CD8-positive, alpha-beta memory T cell (primary cell): ENCODE measurements at regions not wholly inside any gene's neighbourhood (a gene's known extent, or its start where the extent isn't known, plus 50 kb on each side); places are given as distances from the start of the nearest gene placed in this dataset.
"Not testable (repeated sequence)": the region's sequence is repeated elsewhere in the genome, so short reads cannot be mapped to it uniquely, and the experiment has no call there.

ENCODE experiments used
- CTCF ChIA-PET: fragments of 350-600 bp; sonication (Branson Sonifier 250); formaldehyde crosslinking; loops from one replicate; lab custom pipeline; 2021; ENCODE audit warnings: antibody characterized with exemption; lab: Charles Lee
- POLR2A ChIA-PET: fragments of 350-600 bp; sonication (Branson Sonifier 250); formaldehyde crosslinking; loops from one replicate; lab custom pipeline; 2021; ENCODE audit warnings: antibody characterized with exemption; lab: Charles Lee
- DNase-seq, 5 donors: peaks; one replicate each; pipeline versions ENCODE4 v3.0.0 to v3.0.0-alpha.2; 2020 to 2022; ENCODE audit warnings: mixed read lengths in 1 of 5
- H3K27ac ChIP-seq: one replicate; pipeline ENCODE4 v1.7.0; 2013; ENCODE audit warnings: low read depth, mild to moderate bottlenecking, low read length, moderate library complexity
- H3K27me3 ChIP-seq: 2 replicates; pipeline ENCODE4 v1.7.0; 2013; ENCODE audit warnings: low read length, mild to moderate bottlenecking; ENCODE audit not compliant: insufficient read depth, poor library complexity, severe bottlenecking
- H3K36me3 ChIP-seq: 2 replicates; pipeline ENCODE4 v1.7.0; 2013; ENCODE audit warnings: mild to moderate bottlenecking, low read length, moderate library complexity; ENCODE audit not compliant: insufficient read depth
- H3K4me1 ChIP-seq: 2 replicates; pipeline ENCODE4 v1.7.0; 2013; ENCODE audit warnings: mild to moderate bottlenecking, low read length, moderate library complexity; ENCODE audit not compliant: insufficient read depth
- H3K4me3 ChIP-seq: 2 replicates; pipeline ENCODE4 v1.7.0; 2013; ENCODE audit warnings: mild to moderate bottlenecking, low read length
- H3K9me3 ChIP-seq: 2 replicates; pipeline ENCODE4 v1.7.0; 2013; ENCODE audit warnings: mild to moderate bottlenecking, low read length
- H3K27ac Mint-ChIP-seq, 8 donors: one replicate each; pipeline ENCODE4 v1.8.0; 2020 to 2021; ENCODE audit warnings: mixed read lengths in 8 of 8, mild to moderate bottlenecking in 6 of 8, inconsistent platforms in 3 of 8, moderate library complexity in 3 of 8
- H3K27me3 Mint-ChIP-seq, 2 donors: one replicate each; pipeline ENCODE4 v1.8.0; 2020 to 2021; ENCODE audit warnings: mixed read lengths in 2 of 2, mild to moderate bottlenecking in 1 of 2, moderate library complexity in 1 of 2
- H3K36me3 Mint-ChIP-seq, 3 donors: one replicate each; pipeline ENCODE4 v1.8.0; 2020 to 2021; ENCODE audit warnings: mixed read lengths in 3 of 3, inconsistent platforms in 1 of 3, mild to moderate bottlenecking in 1 of 3
- H3K4me1 Mint-ChIP-seq, 3 donors: one replicate each; pipeline ENCODE4 v1.8.0; 2020 to 2021; ENCODE audit warnings: mixed read lengths in 3 of 3, inconsistent platforms in 1 of 3, mild to moderate bottlenecking in 1 of 3
- H3K4me3 Mint-ChIP-seq, 7 donors: one replicate each; pipeline ENCODE4 v1.8.0; 2020 to 2021; ENCODE audit warnings: mixed read lengths in 7 of 7, mild to moderate bottlenecking in 6 of 7, moderate library complexity in 4 of 7, inconsistent platforms in 2 of 7
- H3K9me3 Mint-ChIP-seq, 5 donors: one replicate each; pipeline ENCODE4 v1.8.0; 2020 to 2022; ENCODE audit warnings: mixed read lengths in 5 of 5, mild to moderate bottlenecking in 3 of 5, moderate library complexity in 2 of 5, inconsistent platforms in 1 of 5

GRCh38 chrY:21005531-21005930 is 249.6 kb downstream of the RPS4Y2 start:
- no peaks in the 10 kb centered on the region for H3K36me3 ChIP-seq
- no peaks in the 10 kb centered on the region for H3K9me3 ChIP-seq
- H3K27me3 Mint-ChIP-seq, result no peaks in the 10 kb centered on the region
- ChIA-PET POLR2A (no interaction called here), CTCF (no interaction called here)
- H3K27ac Mint-ChIP-seq, result no peak overlapping the region
- no peaks in the 10 kb centered on the region for H3K36me3 Mint-ChIP-seq
- DNase-seq, result no peak
- H3K27ac ChIP-seq, result no peak overlapping the region
- H3K27me3 ChIP-seq, result no peaks in the 10 kb centered on the region
- H3K4me1 ChIP-seq, result no peaks in the 10 kb centered on the region
- H3K9me3 Mint-ChIP-seq, result no peaks in the 10 kb centered on the region
- no peak overlapping the region for H3K4me3 Mint-ChIP-seq
- no peaks in the 10 kb centered on the region for H3K4me1 Mint-ChIP-seq
- no peak overlapping the region for H3K4me3 ChIP-seq

GRCh38 chrY:21021811-21022210 is 265.9 kb downstream of the RPS4Y2 start:
- H3K27me3 ChIP-seq, result no peaks in the 10 kb centered on the region
- ChIA-PET CTCF (interaction anchor here (1.7 kb wide), 1 partner anchor 30 kb away, joined by 4 read pairs; no protein-coding TSS in a partner anchor), POLR2A (no interaction called here)
- DNase-seq, result no peak
- peaks cover 0 to 41% (median 0%) of the 10 kb centered on the region in 3 donors for H3K4me1 Mint-ChIP-seq
- H3K27me3 Mint-ChIP-seq, result no peaks in the 10 kb centered on the region
- no peaks in the 10 kb centered on the region for H3K9me3 Mint-ChIP-seq
- peak overlapping the region in 1 of 7 donors; percentile 72 for H3K4me3 Mint-ChIP-seq
- H3K36me3 ChIP-seq, result no peaks in the 10 kb centered on the region
- no peak overlapping the region for H3K4me3 ChIP-seq
- no peaks in the 10 kb centered on the region for H3K36me3 Mint-ChIP-seq
- no peak overlapping the region for H3K27ac ChIP-seq
- no peaks in the 10 kb centered on the region for H3K9me3 ChIP-seq
- peaks cover 31% of the 10 kb centered on the region for H3K4me1 ChIP-seq
- peak overlapping the region in 1 of 8 donors; percentile 50 for H3K27ac Mint-ChIP-seq

- Histone ChIP-seq H3K27ac (no peak overlapping the region), H3K36me3 (no peaks in the 10 kb centered on the region), H3K4me1 (peaks cover 31% of the 10 kb centered on the region), H3K9me3 (no peaks in the 10 kb centered on the region), H3K4me3 (peak overlapping the region; percentile 43), H3K27me3 (no peaks in the 10 kb centered on the region)
- Mint-ChIP-seq H3K27ac (peak overlapping the region in 2 of 8 donors; percentile 31 to 50), H3K4me3 (peak overlapping the region in 1 of 7 donors; percentile 72), H3K9me3 (no peaks in the 10 kb centered on the region), H3K4me1 (peaks cover 0 to 41% (median 0%) of the 10 kb centered on the region in 3 donors), H3K36me3 (no peaks in the 10 kb centered on the region), H3K27me3 (no peaks in the 10 kb centered on the region)
- POLR2A ChIA-PET, result no interaction called here
- CTCF ChIA-PET, result interaction anchor here (1.7 kb wide), 1 partner anchor 30 kb away, joined by 4 read pairs; no protein-coding TSS in a partner anchor
- DNase-seq, result peak in 1 of 5 donors; percentile 60
Observed at GRCh38 chrY:21022326-21023044, 266.6 kb downstream of the RPS4Y2 start.

GRCh38 chrY:21023906-21024305 is 268.0 kb downstream of the RPS4Y2 start:
- POLR2A ChIA-PET, result no interaction called here
- Mint-ChIP-seq H3K27ac (no peak overlapping the region), H3K27me3 (no peaks in the 10 kb centered on the region), H3K4me3 (no peak overlapping the region), H3K4me1 (peaks cover 0 to 44% (median 0%) of the 10 kb centered on the region in 3 donors), H3K9me3 (no peaks in the 10 kb centered on the region), H3K36me3 (no peaks in the 10 kb centered on the region)
- no peak for DNase-seq
- H3K4me1 ChIP-seq, result peaks cover 31% of the 10 kb centered on the region
- H3K27ac ChIP-seq, result no peak overlapping the region
- CTCF ChIA-PET, result no interaction called here
- no peaks in the 10 kb centered on the region for H3K9me3 ChIP-seq
- no peak overlapping the region for H3K4me3 ChIP-seq
- H3K36me3 ChIP-seq, result no peaks in the 10 kb centered on the region
- H3K27me3 ChIP-seq, result no peaks in the 10 kb centered on the region

- H3K9me3 ChIP-seq, result no peaks in the 10 kb centered on the region
- DNase-seq, result no peak
- no peak overlapping the region for H3K27ac ChIP-seq
- no peaks in the 10 kb centered on the region for H3K36me3 Mint-ChIP-seq
- no peak overlapping the region for H3K4me3 ChIP-seq
- H3K27ac Mint-ChIP-seq, result no peak overlapping the region
- no peaks in the 10 kb centered on the region for H3K27me3 ChIP-seq
- ChIA-PET CTCF (no interaction called here), POLR2A (no interaction called here)
- no peak overlapping the region for H3K4me3 Mint-ChIP-seq
- no peaks in the 10 kb centered on the region for H3K36me3 ChIP-seq
- peaks cover 15% of the 10 kb centered on the region for H3K4me1 ChIP-seq
- H3K4me1 Mint-ChIP-seq, result peaks cover 0 to 29% (median 0%) of the 10 kb centered on the region in 3 donors
- H3K9me3 Mint-ChIP-seq, result no peaks in the 10 kb centered on the region
- no peaks in the 10 kb centered on the region for H3K27me3 Mint-ChIP-seq
Observed at GRCh38 chrY:21028506-21028905, 272.6 kb downstream of the RPS4Y2 start.

GRCh38 chrY:21033363-21033762 is 277.5 kb downstream of the RPS4Y2 start:
- H3K27me3 Mint-ChIP-seq, result no peaks in the 10 kb centered on the region

GRCh38 chrY:21034151-21035061 is 278.5 kb downstream of the RPS4Y2 start:
- Mint-ChIP-seq H3K27me3 (no peaks in the 10 kb centered on the region), H3K9me3 (no peaks in the 10 kb centered on the region), H3K27ac (no peak overlapping the region), H3K4me3 (no peak overlapping the region), H3K4me1 (peaks cover 0 to 19% (median 0%) of the 10 kb centered on the region in 3 donors), H3K36me3 (no peaks in the 10 kb centered on the region)
- H3K36me3 ChIP-seq, result no peaks in the 10 kb centered on the region
- peaks cover 3% of the 10 kb centered on the region for H3K4me1 ChIP-seq
- ChIA-PET CTCF (no interaction called here), POLR2A (no interaction called here)
- no peak overlapping the region for H3K4me3 ChIP-seq
- no peak overlapping the region for H3K27ac ChIP-seq
- H3K9me3 ChIP-seq, result no peaks in the 10 kb centered on the region
- H3K27me3 ChIP-seq, result no peaks in the 10 kb centered on the region
- no peak for DNase-seq

More at GRCh38 chrY:21033363-21033762, 277.5 kb downstream of the RPS4Y2 start:
- ChIA-PET POLR2A (no interaction called here), CTCF (no interaction called here)
- Histone ChIP-seq H3K9me3 (no peaks in the 10 kb centered on the region), H3K27ac (no peak overlapping the region), H3K27me3 (no peaks in the 10 kb centered on the region), H3K4me1 (peaks cover 3% of the 10 kb centered on the region), H3K4me3 (no peak overlapping the region), H3K36me3 (no peaks in the 10 kb centered on the region)
- H3K36me3 Mint-ChIP-seq, result no peaks in the 10 kb centered on the region
- no peak overlapping the region for H3K27ac Mint-ChIP-seq
- no peak for DNase-seq
- peaks cover 0 to 21% (median 0%) of the 10 kb centered on the region in 3 donors for H3K4me1 Mint-ChIP-seq
- no peaks in the 10 kb centered on the region for H3K9me3 Mint-ChIP-seq
- no peak overlapping the region for H3K4me3 Mint-ChIP-seq

- H3K27ac ChIP-seq, H3K9me3 Mint-ChIP-seq, H3K4me3 Mint-ChIP-seq, H3K27ac Mint-ChIP-seq, H3K4me3 ChIP-seq, CTCF ChIA-PET, DNase-seq, H3K9me3 ChIP-seq, H3K36me3 Mint-ChIP-seq, H3K36me3 ChIP-seq, POLR2A ChIA-PET, H3K27me3 ChIP-seq, H3K4me1 ChIP-seq, H3K27me3 Mint-ChIP-seq: not testable (repeated sequence)
- peaks cover 0 to 19% (median 0%) of the 10 kb centered on the region in 3 donors for H3K4me1 Mint-ChIP-seq
Observed at GRCh38 chrY:21037398-21037797, 281.5 kb downstream of the RPS4Y2 start.
